Lower lobe of right lung (tissue), 2 donors: ENCODE measurements at regions not wholly inside any gene's neighbourhood (a gene's known extent, or its start where the extent isn't known, plus 50 kb on each side); places are given as distances from the start of the nearest gene placed in this dataset.

Source experiments
- ATAC-seq, 2 donors: fragments of 200-7000 bp; cut with Tn5 transposase; one replicate each; pipeline ENCODE4 v1.9.1; 2020 to 2022; ENCODE audit warnings: mild to moderate bottlenecking in 2 of 2, moderate library complexity in 2 of 2
- DNase-seq: peaks from one replicate; pipeline ENCODE4 v3.0.0-alpha.2; 2020
- H3K27ac ChIP-seq: fragments of 200-600 bp; one replicate; pipeline ENCODE4 v1.8.0; 2022
- H3K27me3 ChIP-seq: fragments of 200-600 bp; one replicate; pipeline ENCODE4 v1.8.0; 2022; ENCODE audit warnings: low read depth
- H3K36me3 ChIP-seq: fragments of 200-600 bp; one replicate; pipeline ENCODE4 v1.8.0; 2022; ENCODE audit warnings: mild to moderate bottlenecking
- H3K4me1 ChIP-seq: fragments of 200-600 bp; one replicate; pipeline ENCODE4 v1.8.0; 2022
- H3K4me3 ChIP-seq: fragments of 200-600 bp; one replicate; pipeline ENCODE4 v1.8.0; 2022; ENCODE audit warnings: mild to moderate bottlenecking
- H3K9me3 ChIP-seq: fragments of 200-600 bp; one replicate; pipeline ENCODE4 v1.8.0; 2022
- CTCF ChIP-seq: fragments of 200-600 bp; IDR thresholded peaks from one replicate; pipeline ENCODE4 v1.8.0; 2022; ENCODE audit warnings: antibody characterized with exemption, mild to moderate bottlenecking
- intact Hi-C: fragments of 100-400 bp; cut with DNase I; formaldehyde crosslinking; loops from one replicate; pipeline ENCODE4 v1.11.0; 2022
- donor health status: DM: no; HTN: yes; CAD: no; lungs with severe emphysema.

- H3K27ac ChIP-seq: no peak overlapping the region
- DNase-seq: no peak
- H3K36me3 ChIP-seq: no peaks in the 10 kb centered on the region
- no peaks in the 10 kb centered on the region for H3K27me3 ChIP-seq
- no peaks in the 10 kb centered on the region for H3K9me3 ChIP-seq
- H3K4me3 ChIP-seq: no peak overlapping the region
- TF ChIP-seq CTCF: no peak
- no peak for ATAC-seq
- intact Hi-C loops: no loop called here
- H3K4me1 ChIP-seq: no peaks in the 10 kb centered on the region
Measured at GRCh38 chr14:48970943-48971342, 615.2 kb downstream of the RPS29 start.

GRCh38 chr14:48967419-48967818 is 618.8 kb downstream of the RPS29 start:
- Histone ChIP-seq H3K36me3 (no peaks in the 10 kb centered on the region), H3K4me1 (no peaks in the 10 kb centered on the region), H3K27ac (no peak overlapping the region), H3K9me3 (no peaks in the 10 kb centered on the region), H3K27me3 (no peaks in the 10 kb centered on the region), H3K4me3 (no peak overlapping the region)
- no peak for ATAC-seq
- TF ChIP-seq CTCF: no peak
- intact Hi-C loops: no loop called here
- no peak for DNase-seq

GRCh38 chr14:48963231-48963790 is 622.9 kb downstream of the RPS29 start:
- ATAC-seq (no peak), DNase-seq (no peak)
- Histone ChIP-seq H3K9me3 (no peaks in the 10 kb centered on the region), H3K4me1 (no peaks in the 10 kb centered on the region), H3K4me3 (no peak overlapping the region), H3K36me3 (no peaks in the 10 kb centered on the region), H3K27ac (no peak overlapping the region), H3K27me3 (no peaks in the 10 kb centered on the region)
- intact Hi-C loops: no loop called here
- TF ChIP-seq CTCF: no peak

- Histone ChIP-seq H3K9me3 (no peaks in the 10 kb centered on the region), H3K4me3 (no peak overlapping the region), H3K36me3 (no peaks in the 10 kb centered on the region), H3K27me3 (no peaks in the 10 kb centered on the region), H3K27ac (no peak overlapping the region), H3K4me1 (no peaks in the 10 kb centered on the region)
- ATAC-seq (no peak), DNase-seq (no peak)
- intact Hi-C loops: no loop called here
- TF ChIP-seq CTCF: no peak
Measured at GRCh38 chr14:48957486-48957885, 628.7 kb downstream of the RPS29 start.

GRCh38 chr14:48955857-48956256 is 630.3 kb downstream of the RPS29 start:
- no peak for TF ChIP-seq CTCF
- Histone ChIP-seq H3K27me3 (no peaks in the 10 kb centered on the region), H3K27ac (no peak overlapping the region), H3K36me3 (no peaks in the 10 kb centered on the region), H3K4me1 (no peaks in the 10 kb centered on the region), H3K9me3 (no peaks in the 10 kb centered on the region), H3K4me3 (no peak overlapping the region)
- no peak for ATAC-seq
- no peak for DNase-seq
- intact Hi-C loops: no loop called here

GRCh38 chr14:48954446-48954845 is 631.7 kb downstream of the RPS29 start:
- Histone ChIP-seq H3K27ac (no peak overlapping the region), H3K4me3 (no peak overlapping the region), H3K36me3 (no peaks in the 10 kb centered on the region), H3K9me3 (no peaks in the 10 kb centered on the region), H3K27me3 (no peaks in the 10 kb centered on the region), H3K4me1 (no peaks in the 10 kb centered on the region)
- DNase-seq (no peak), ATAC-seq (no peak)
- intact Hi-C loops: no loop called here
- TF ChIP-seq CTCF: no peak
